HCT116 (cell line): ENCODE measurements at regions not wholly inside any gene's neighbourhood (a gene's known extent, or its start where the extent isn't known, plus 50 kb on each side); places are given as distances from the start of the nearest gene placed in this dataset.

Experiments used
- ATAC-seq: fragments of 200-7000 bp; cut with Tn5 transposase; 2 replicates; pipeline ENCODE4 v1.9.1; 2020; ENCODE audit warnings: mild to moderate bottlenecking, moderate library complexity
- BruUV-seq: library from RNA; stranded (reverse); fragments of 400-500 nt; replicated peaks from 2 replicates; lab custom pipeline; 2021; lab: Mats Ljungman, UMichigan
- CTCF ChIA-PET: fragments of 300-600 bp; sonication (Branson Sonifier 250); formaldehyde crosslinking; loops from one replicate; lab custom pipeline; 2021; ENCODE audit warnings: antibody characterized with exemption; lab: Charles Lee
- POLR2A ChIA-PET: fragments of 300-600, 350-600 bp; sonication (Branson Sonifier 250); formaldehyde crosslinking; loops from one replicate; lab custom pipeline; 2021; ENCODE audit warnings: antibody characterized with exemption; lab: Charles Lee
- RAD21 ChIA-PET, 2 experiments: fragments of 300-600 bp; sonication (Branson Sonifier 250); formaldehyde crosslinking; loops; one replicate each; lab custom pipeline; 2023; ENCODE audit warnings: low total read pairs in 2 of 2; ENCODE audit not compliant: uncharacterized antibody in 2 of 2, unreplicated experiment in 2 of 2, low non-redundant PET in 1 of 2; lab: Charles Lee
- DNase-seq: peaks from one replicate; pipeline ENCODE4 v3.0.0-alpha.2; 2010; ENCODE audit warnings: low read depth, low spot score
- H2AFZ ChIP-seq: fragments of 200-600 bp; shearing (Covaris generic), sonication (generic); 2 replicates; pipeline ENCODE4 v1.6.1; 2017; ENCODE audit warnings: low read depth, mixed run types, mixed read lengths, antibody characterized with exemption, low read length; ENCODE audit not compliant: poor library complexity, severe bottlenecking
- H3K27ac ChIP-seq: 2 replicates; pipeline ENCODE4 v1.5.1; 2012; ENCODE audit warnings: low read depth, low read length
- H3K27me3 ChIP-seq: fragments of 200-600 bp; sonication (generic); 2 replicates; pipeline ENCODE4 v1.6.1; 2016; ENCODE audit warnings: mixed run types, low read length, mixed read lengths; ENCODE audit not compliant: insufficient read depth
- H3K36me3 ChIP-seq, 2 experiments: fragments of 200-500 bp in 1 of 2; fragments of 200-600 bp in 1 of 2; sonication (Bioruptor generic) in 1 of 2; sonication (generic) in 1 of 2; 2 replicates each; pipeline versions ENCODE4 v1.5.1 to v1.6.1; 2014 to 2016; ENCODE audit warnings: low read length in 2 of 2, inconsistent platforms in 1 of 2, mixed read lengths in 1 of 2, mixed run types in 1 of 2; ENCODE audit not compliant: insufficient read depth in 2 of 2, control insufficient read depth in 1 of 2
- H3K4me1 ChIP-seq, 2 experiments: fragments of 200-600 bp in 1 of 2; sonication (generic) in 1 of 2; 2 replicates each; pipeline versions ENCODE4 v1.5.1 to v1.6.1; 2012 to 2017; ENCODE audit warnings: low read length in 2 of 2, inconsistent platforms in 1 of 2, mild to moderate bottlenecking in 1 of 2, mixed read lengths in 1 of 2, mixed run types in 1 of 2, moderate library complexity in 1 of 2; ENCODE audit not compliant: insufficient read depth in 2 of 2, control insufficient read depth in 1 of 2
- H3K4me2 ChIP-seq: fragments of 200-600 bp; sonication (generic); 2 replicates; pipeline ENCODE4 v1.6.1; 2017; ENCODE audit warnings: mixed run types, low read length, mixed read lengths
- H3K4me3 ChIP-seq, 2 experiments: fragments of 200-600 bp in 1 of 2; sonication (generic) in 1 of 2; replicated peaks in 1 of 2; 2 replicates each; pipeline ENCODE4 v1.5.1; 2011 to 2016; ENCODE audit warnings: low read length in 2 of 2, control low read depth in 1 of 2, low read depth in 1 of 2, mild to moderate bottlenecking in 1 of 2, mixed read lengths in 1 of 2, mixed run types in 1 of 2
- H3K79me2 ChIP-seq: fragments of 200-600 bp; sonication (generic); 2 replicates; pipeline ENCODE4 v1.6.1; 2017; ENCODE audit warnings: mild to moderate bottlenecking, mixed run types, low read length, moderate library complexity, mixed read lengths; ENCODE audit not compliant: insufficient read depth
- H3K9ac ChIP-seq: fragments of 200-600 bp; sonication (generic); 2 replicates; pipeline ENCODE4 v1.6.1; 2016; ENCODE audit warnings: low read length, mixed read lengths
- H3K9me2 ChIP-seq: fragments of 200-600 bp; sonication (generic), shearing (Covaris generic); 2 replicates; pipeline ENCODE4 v1.6.1; 2017; ENCODE audit warnings: mixed run types, mild to moderate bottlenecking, moderate library complexity; ENCODE audit not compliant: insufficient read depth
- H3K9me3 ChIP-seq, 2 experiments: fragments of 200-500 bp in 1 of 2; fragments of 200-600 bp in 1 of 2; sonication (Bioruptor generic) in 1 of 2; sonication (generic) in 1 of 2; 2 replicates each; pipeline ENCODE4 v1.6.1; 2014 to 2017; ENCODE audit warnings: low read length in 2 of 2, mixed read lengths in 2 of 2, inconsistent platforms in 1 of 2, low read depth in 1 of 2, mild to moderate bottlenecking in 1 of 2, mixed run types in 1 of 2, moderate library complexity in 1 of 2; ENCODE audit not compliant: control insufficient read depth in 1 of 2, insufficient read depth in 1 of 2
- H4K20me1 ChIP-seq: fragments of 200-600 bp; sonication (generic), shearing (Covaris generic); 2 replicates; pipeline ENCODE4 v1.6.1; 2017; ENCODE audit warnings: mixed run types, mild to moderate bottlenecking, moderate library complexity; ENCODE audit not compliant: insufficient read depth
- CBX3 ChIP-seq: IDR thresholded peaks from 2 replicates; pipeline ENCODE4 v1.6.1; 2012; ENCODE audit warnings: low read depth
- CEBPB ChIP-seq: IDR thresholded peaks from 2 replicates; pipeline ENCODE4 v1.6.1; 2012; ENCODE audit warnings: low read depth
- CTCF ChIP-seq, 3 experiments: fragments of 200-600 bp in 1 of 3; sonication (generic) in 1 of 3; IDR thresholded peaks in 2 of 3; conservative IDR thresholded peaks in 1 of 3; 2 replicates each; pipeline ENCODE4 v1.5.1; 2012 to 2017; ENCODE audit warnings: low read depth in 2 of 3, low read length in 2 of 3, antibody characterized with exemption in 1 of 3, borderline replicate concordance in 1 of 3, control low read depth in 1 of 3, mild to moderate bottlenecking in 1 of 3, mixed read lengths in 1 of 3, mixed run types in 1 of 3, moderate library complexity in 1 of 3; ENCODE audit not compliant: insufficient read depth in 1 of 3
- EGR1 ChIP-seq: IDR thresholded peaks from 2 replicates; pipeline ENCODE4 v1.6.1; 2012; ENCODE audit warnings: low read depth
- EZH2 ChIP-seq: fragments of 200-600 bp; sonication (generic); IDR thresholded peaks from 2 replicates; pipeline ENCODE4 v1.6.1; 2017; ENCODE audit warnings: antibody characterized with exemption, mixed run types
- EZH2phosphoT487 ChIP-seq: fragments of 200-600 bp; IDR thresholded peaks from 2 replicates; pipeline ENCODE4 v1.6.1; 2018; ENCODE audit warnings: antibody characterized with exemption, borderline replicate concordance
- FOSL1 ChIP-seq: IDR thresholded peaks from 2 replicates; pipeline ENCODE4 v1.6.1; 2012; ENCODE audit warnings: low read depth
- JUND ChIP-seq: IDR thresholded peaks from 2 replicates; pipeline ENCODE4 v1.6.1; 2012
- POLR2A ChIP-seq: IDR thresholded peaks from 2 replicates; pipeline ENCODE4 v1.7.0; 2011; ENCODE audit warnings: borderline replicate concordance; ENCODE audit not compliant: insufficient read depth, insufficient read length; ENCODE audit errors: extremely low read depth
- RAD21 ChIP-seq: IDR thresholded peaks from 2 replicates; pipeline ENCODE4 v1.6.1; 2012; ENCODE audit warnings: low read depth, mild to moderate bottlenecking
- REST ChIP-seq: IDR thresholded peaks from 2 replicates; pipeline ENCODE4 v1.6.1; 2012; ENCODE audit warnings: low read depth
- SIN3A ChIP-seq: IDR thresholded peaks from 2 replicates; pipeline ENCODE4 v1.6.1; 2012; ENCODE audit warnings: low read depth
- SP1 ChIP-seq: IDR thresholded peaks from 2 replicates; pipeline ENCODE4 v1.6.1; 2012; ENCODE audit warnings: low read depth
- TCF7L2 ChIP-seq: IDR thresholded peaks from 2 replicates; pipeline ENCODE4 v1.7.0; 2011; ENCODE audit warnings: borderline replicate concordance, inconsistent platforms; ENCODE audit not compliant: insufficient read depth, insufficient read length; ENCODE audit errors: extremely low read depth
- YY1 ChIP-seq: IDR thresholded peaks from 2 replicates; pipeline ENCODE4 v1.6.1; 2011; ENCODE audit warnings: low read length, low read depth, moderate library complexity, mild to moderate bottlenecking; ENCODE audit not compliant: insufficient replicate concordance; ENCODE audit errors: extremely low read depth
- intact Hi-C: fragments of 100-400 bp; cut with micrococcal nuclease; formaldehyde crosslinking; loops from 2 replicates; pipeline ENCODE4 v1.10.0; 2022
- TF ChIP-seq, protein P1 (sequence below): IDR thresholded peaks from 2 replicates; pipeline ENCODE4 v1.6.1; 2011; ENCODE audit warnings: mild to moderate bottlenecking, low read length, moderate library complexity; ENCODE audit not compliant: insufficient replicate concordance; ENCODE audit errors: extremely low read depth

DNA sequence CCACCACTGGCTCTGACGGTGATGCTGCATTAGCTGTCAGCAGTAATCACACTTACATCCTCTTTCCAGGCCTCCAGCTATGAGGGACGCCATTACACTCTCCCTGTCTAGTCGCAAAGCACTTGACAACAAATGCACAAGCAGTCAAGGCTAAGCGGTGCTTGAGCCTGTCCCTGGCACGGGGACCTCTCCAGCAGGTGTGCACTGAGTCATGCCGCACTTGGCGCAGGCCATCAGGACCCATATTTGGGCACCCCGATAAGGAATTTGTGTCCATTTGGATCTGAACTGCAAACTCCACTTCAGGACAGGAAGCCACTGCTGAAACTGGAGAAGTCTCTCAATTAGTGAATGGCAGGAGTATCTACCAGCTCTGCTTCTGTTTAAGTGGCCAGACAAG lies 301.9 kb upstream of the OBI1 start:
- H3K36me3 ChIP-seq = no peaks in the 10 kb centered on the region
- DNase-seq (no peak), ATAC-seq (no peak)
- H3K9me2 ChIP-seq = no peaks in the 10 kb centered on the region
- H3K27ac ChIP-seq = no peak overlapping the region
- CTCF ChIA-PET = no interaction called here
- no peaks in the 10 kb centered on the region for H3K9me3 ChIP-seq
- H3K4me1 ChIP-seq = no peaks in the 10 kb centered on the region
- TF ChIP-seq REST (no peak), EZH2phosphoT487 (no peak), CEBPB (no peak), CBX3 (no peak), SIN3A (no peak), CTCF (IDR thresholded peaks at IDR 0.05 in 2 of 3, conservative IDR thresholded peaks at IDR 0.05 in 1 of 3; ENCODE audit: borderline replicate concordance in 1 of 3, insufficient read depth in 1 of 3, low read depth in 2 of 3, low read length in 2 of 3) (no peak), FOSL1 (no peak), RAD21 (no peak), EGR1 (no peak), EZH2 (no peak), POLR2A (no peak), TCF7L2 (no peak), SP1 (no peak), YY1 (no peak), JUND (no peak)
- TF ChIP-seq, protein P1, sequence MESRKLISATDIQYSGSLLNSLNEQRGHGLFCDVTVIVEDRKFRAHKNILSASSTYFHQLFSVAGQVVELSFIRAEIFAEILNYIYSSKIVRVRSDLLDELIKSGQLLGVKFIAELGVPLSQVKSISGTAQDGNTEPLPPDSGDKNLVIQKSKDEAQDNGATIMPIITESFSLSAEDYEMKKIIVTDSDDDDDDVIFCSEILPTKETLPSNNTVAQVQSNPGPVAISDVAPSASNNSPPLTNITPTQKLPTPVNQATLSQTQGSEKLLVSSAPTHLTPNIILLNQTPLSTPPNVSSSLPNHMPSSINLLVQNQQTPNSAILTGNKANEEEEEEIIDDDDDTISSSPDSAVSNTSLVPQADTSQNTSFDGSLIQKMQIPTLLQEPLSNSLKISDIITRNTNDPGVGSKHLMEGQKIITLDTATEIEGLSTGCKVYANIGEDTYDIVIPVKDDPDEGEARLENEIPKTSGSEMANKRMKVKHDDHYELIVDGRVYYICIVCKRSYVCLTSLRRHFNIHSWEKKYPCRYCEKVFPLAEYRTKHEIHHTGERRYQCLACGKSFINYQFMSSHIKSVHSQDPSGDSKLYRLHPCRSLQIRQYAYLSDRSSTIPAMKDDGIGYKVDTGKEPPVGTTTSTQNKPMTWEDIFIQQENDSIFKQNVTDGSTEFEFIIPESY = no peak
- H3K79me2 ChIP-seq = no peaks in the 10 kb centered on the region
- H2AFZ ChIP-seq = no peak overlapping the region
- H3K4me2 ChIP-seq = no peak overlapping the region
- no peaks in the 10 kb centered on the region for H3K27me3 ChIP-seq
- intact Hi-C loops = no loop called here
- no peak overlapping the region for H3K4me3 ChIP-seq
- no peaks in the 10 kb centered on the region for H4K20me1 ChIP-seq
- H3K9ac ChIP-seq = no peak overlapping the region
- POLR2A ChIA-PET = no interaction called here
- no TSS peak for BruUV-seq
- RAD21 ChIA-PET = no interaction called here
